RPMI8226 (cell line): ENCODE measurements at regions not wholly inside any gene's neighbourhood (a gene's known extent, or its start where the extent isn't known, plus 50 kb on each side); places are given as distances from the start of the nearest gene placed in this dataset.
A peak's percentile ranks its signal among the peaks of the same experiment; 100 is the strongest.
"Not testable (repeated sequence)": the region's sequence is repeated elsewhere in the genome, so short reads cannot be mapped to it uniquely, and the experiment has no call there.

Experiments
- DNase-seq: peaks from one replicate; pipeline ENCODE4 v3.0.0-alpha.2; 2015

- DNase-seq, result no peak
Observed at GRCh38 chr15:56568466-56569167, 103.7 kb upstream of the MNS1 start.

GRCh38 chr15:56557415-56557814 lies 92.5 kb upstream of the MNS1 start:
- DNase-seq, result no peak

GRCh38 chr15:56553486-56553885 lies 88.5 kb upstream of the MNS1 start:
- DNase-seq, result no peak

- DNase-seq, result no peak
Observed at GRCh38 chr15:56552659-56553058, 87.7 kb upstream of the MNS1 start.

- not testable (repeated sequence) for DNase-seq
Observed at GRCh38 chr15:56540570-56540969, 75.6 kb upstream of the MNS1 start.

- DNase-seq, result not testable (repeated sequence)
Observed at GRCh38 chr15:56540157-56540556, 75.2 kb upstream of the MNS1 start.

GRCh38 chr15:56538901-56539545 lies 74.1 kb upstream of the MNS1 start:
- DNase-seq, result no peak

- DNase-seq, result peak; percentile 83
Observed at GRCh38 chr15:56537881-56538280, 72.9 kb upstream of the MNS1 start.

- DNase-seq, result no peak
Observed at GRCh38 chr15:56534728-56535127, 69.8 kb upstream of the MNS1 start.

- DNase-seq, result no peak
Observed at GRCh38 chr15:56533731-56534403, 68.9 kb upstream of the MNS1 start.

- peak; percentile 26 for DNase-seq
Observed at GRCh38 chr15:56532721-56533460, 68.0 kb upstream of the MNS1 start.

GRCh38 chr15:56530157-56530556 lies 65.2 kb upstream of the MNS1 start:
- no peak for DNase-seq

GRCh38 chr15:56528136-56528535 lies 63.2 kb upstream of the MNS1 start:
- DNase-seq, result no peak

- no peak for DNase-seq
Observed at GRCh38 chr15:56524915-56525314, 60.0 kb upstream of the MNS1 start.

GRCh38 chr15:56523521-56523920 lies 58.6 kb upstream of the MNS1 start:
- no peak for DNase-seq

GRCh38 chr15:56519000-56519399 lies 54.1 kb upstream of the MNS1 start:
- no peak for DNase-seq
